Upper lobe of right lung (tissue), 1 donor: ENCODE measurements at regions not wholly inside any gene's neighbourhood (a gene's known extent, or its start where the extent isn't known, plus 50 kb on each side); places are given as distances from the start of the nearest gene placed in this dataset.

ENCODE experiments used
- ATAC-seq: fragments of 200-7000 bp; cut with Tn5 transposase; one replicate; pipeline ENCODE4 v1.9.1; 2020; ENCODE audit warnings: mild to moderate bottlenecking, moderate library complexity
- DNase-seq: peaks from one replicate; pipeline ENCODE4 v3.0.0-alpha.2; 2020
- H3K27ac ChIP-seq: fragments of 200-600 bp; one replicate; pipeline ENCODE4 v1.8.0; 2022
- H3K27me3 ChIP-seq: fragments of 200-600 bp; one replicate; pipeline ENCODE4 v1.8.0; 2022; ENCODE audit warnings: mild to moderate bottlenecking
- H3K36me3 ChIP-seq: fragments of 200-600 bp; one replicate; pipeline ENCODE4 v1.8.0; 2022
- H3K4me1 ChIP-seq: fragments of 200-600 bp; one replicate; pipeline ENCODE4 v1.8.0; 2022
- H3K4me3 ChIP-seq: fragments of 200-600 bp; one replicate; pipeline ENCODE4 v1.8.0; 2022; ENCODE audit warnings: mild to moderate bottlenecking
- H3K9me3 ChIP-seq: fragments of 200-600 bp; one replicate; pipeline ENCODE4 v1.8.0; 2022
- intact Hi-C: fragments of 100-400 bp; cut with DNase I; formaldehyde crosslinking; loops from one replicate; pipeline ENCODE4 v1.11.0; 2022
- TF ChIP-seq, protein P1 (sequence below): fragments of 200-600 bp; IDR thresholded peaks from one replicate; pipeline ENCODE4 v1.8.0; 2022; ENCODE audit warnings: antibody characterized with exemption
- donor health status: DM: no; HTN: yes; CAD: no; lungs with severe emphysema.

DNA sequence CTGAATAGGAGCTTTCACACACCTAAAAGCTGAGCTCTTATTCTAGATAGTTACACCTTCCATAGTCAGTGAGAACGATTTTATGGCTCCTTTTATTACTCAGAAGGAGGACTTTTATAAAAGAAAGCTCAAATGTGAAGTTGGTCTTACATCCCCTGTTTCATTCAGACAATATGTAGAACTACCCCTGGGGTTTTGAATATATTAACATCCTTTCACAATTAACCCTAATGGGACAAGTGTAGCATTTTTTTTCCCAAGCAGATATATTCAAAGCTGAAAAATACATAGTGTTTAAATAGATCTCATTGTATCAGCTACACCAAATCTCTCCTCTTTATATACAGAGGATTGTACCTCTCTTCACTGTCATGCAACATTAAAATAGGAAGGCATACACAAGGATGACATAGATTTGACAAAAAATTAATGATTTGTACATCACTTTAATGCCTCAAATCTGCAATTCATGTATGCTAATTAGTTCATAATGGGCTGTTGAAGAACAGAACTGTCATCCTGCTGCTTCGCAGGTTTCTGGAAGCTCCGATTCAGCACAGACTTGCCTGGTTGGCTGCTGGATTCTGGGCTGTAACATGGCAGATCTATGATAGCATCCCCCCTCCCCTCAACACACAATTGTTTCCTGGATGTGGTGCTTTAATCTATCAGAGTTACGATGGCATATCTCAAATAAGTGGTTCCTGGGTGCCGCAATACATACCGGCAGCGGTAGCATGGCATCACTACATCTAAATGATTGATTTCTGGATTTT, 129.7 kb upstream of the PARD3B start:
- H3K27ac ChIP-seq, result no peak overlapping the region
- H3K4me3 ChIP-seq, result no peak overlapping the region
- no peaks in the 10 kb centered on the region for H3K4me1 ChIP-seq
- no peaks in the 10 kb centered on the region for H3K36me3 ChIP-seq
- no peaks in the 10 kb centered on the region for H3K9me3 ChIP-seq
- TF ChIP-seq, protein P1, sequence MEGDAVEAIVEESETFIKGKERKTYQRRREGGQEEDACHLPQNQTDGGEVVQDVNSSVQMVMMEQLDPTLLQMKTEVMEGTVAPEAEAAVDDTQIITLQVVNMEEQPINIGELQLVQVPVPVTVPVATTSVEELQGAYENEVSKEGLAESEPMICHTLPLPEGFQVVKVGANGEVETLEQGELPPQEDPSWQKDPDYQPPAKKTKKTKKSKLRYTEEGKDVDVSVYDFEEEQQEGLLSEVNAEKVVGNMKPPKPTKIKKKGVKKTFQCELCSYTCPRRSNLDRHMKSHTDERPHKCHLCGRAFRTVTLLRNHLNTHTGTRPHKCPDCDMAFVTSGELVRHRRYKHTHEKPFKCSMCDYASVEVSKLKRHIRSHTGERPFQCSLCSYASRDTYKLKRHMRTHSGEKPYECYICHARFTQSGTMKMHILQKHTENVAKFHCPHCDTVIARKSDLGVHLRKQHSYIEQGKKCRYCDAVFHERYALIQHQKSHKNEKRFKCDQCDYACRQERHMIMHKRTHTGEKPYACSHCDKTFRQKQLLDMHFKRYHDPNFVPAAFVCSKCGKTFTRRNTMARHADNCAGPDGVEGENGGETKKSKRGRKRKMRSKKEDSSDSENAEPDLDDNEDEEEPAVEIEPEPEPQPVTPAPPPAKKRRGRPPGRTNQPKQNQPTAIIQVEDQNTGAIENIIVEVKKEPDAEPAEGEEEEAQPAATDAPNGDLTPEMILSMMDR, result no peak
- intact Hi-C loops, result no loop called here
- DNase-seq, result no peak
- no peak for ATAC-seq
- H3K27me3 ChIP-seq, result no peaks in the 10 kb centered on the region

DNA sequence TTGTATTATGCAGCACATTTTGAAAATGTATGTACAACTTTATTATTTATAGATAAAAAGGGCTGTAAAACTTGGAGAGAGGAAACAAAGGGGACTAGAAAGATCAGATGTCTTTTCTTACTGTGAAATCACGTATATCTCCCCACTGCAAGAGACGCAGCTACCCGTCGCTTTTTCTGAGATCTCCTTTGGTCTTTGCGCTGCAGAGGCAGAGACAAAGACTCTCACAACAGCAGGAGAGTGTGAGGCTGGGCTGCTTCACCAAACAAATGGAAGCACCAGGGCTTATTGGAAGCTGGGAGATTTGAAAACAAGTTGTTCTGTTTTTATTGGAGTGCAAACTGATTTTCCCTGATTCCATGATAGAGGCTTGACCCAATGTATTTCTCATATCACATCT, 129.0 kb upstream of the PARD3B start:
- intact Hi-C loops, result no loop called here
- Histone ChIP-seq H3K27me3 (no peaks in the 10 kb centered on the region), H3K36me3 (no peaks in the 10 kb centered on the region), H3K4me1 (no peaks in the 10 kb centered on the region), H3K27ac (no peak overlapping the region), H3K4me3 (no peak overlapping the region), H3K9me3 (no peaks in the 10 kb centered on the region)
- ATAC-seq, result no peak
- no peak for DNase-seq
- TF ChIP-seq, protein P1, result no peak

DNA sequence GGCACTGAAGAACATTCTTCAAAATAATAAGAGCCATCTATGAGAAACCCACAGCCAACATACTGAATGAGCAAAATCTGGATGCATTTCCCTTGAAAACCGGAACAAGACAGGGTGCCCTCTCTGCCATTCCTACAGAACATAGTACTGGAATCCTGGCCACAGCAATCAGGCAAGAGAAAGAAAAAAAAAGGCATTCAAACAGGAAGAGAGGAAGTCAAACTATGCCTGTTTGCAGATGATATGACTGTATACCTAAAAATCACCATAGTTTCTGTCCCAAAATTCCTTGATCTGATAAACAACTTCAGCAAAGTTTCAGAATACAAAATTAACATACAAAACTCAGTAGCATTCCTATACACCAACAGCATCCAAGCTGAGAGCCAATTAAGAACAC, 119.5 kb upstream of the PARD3B start:
- no peak for DNase-seq
- Histone ChIP-seq H3K36me3 (no peaks in the 10 kb centered on the region), H3K9me3 (no peaks in the 10 kb centered on the region), H3K4me1 (no peaks in the 10 kb centered on the region), H3K27ac (no peak overlapping the region), H3K27me3 (no peaks in the 10 kb centered on the region), H3K4me3 (no peak overlapping the region)
- no peak for ATAC-seq
- intact Hi-C loops, result no loop called here
- TF ChIP-seq, protein P1, result no peak

DNA sequence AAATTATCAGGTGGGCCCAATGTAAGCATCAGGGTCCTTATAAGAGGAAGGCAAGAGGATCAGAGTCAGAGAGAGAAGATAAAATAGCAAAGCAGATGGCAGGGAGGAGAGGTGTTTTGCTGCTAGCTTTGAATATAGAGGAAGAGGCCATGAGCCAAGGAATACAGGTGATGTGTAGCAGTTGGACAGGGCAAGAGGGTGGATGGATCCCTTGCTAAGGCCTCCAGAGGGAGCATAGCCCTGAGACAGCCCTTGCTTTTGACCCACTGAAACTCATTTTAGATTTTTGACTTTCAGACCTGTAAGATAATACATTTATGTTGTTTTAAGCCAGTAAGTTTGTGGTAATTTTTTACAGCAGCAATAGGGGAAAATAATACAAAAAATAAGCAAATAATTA, 116.6 kb upstream of the PARD3B start:
- DNase-seq (no peak), ATAC-seq (no peak)
- Histone ChIP-seq H3K27me3 (no peaks in the 10 kb centered on the region), H3K27ac (no peak overlapping the region), H3K9me3 (peaks cover 4% of the 10 kb centered on the region), H3K36me3 (no peaks in the 10 kb centered on the region), H3K4me1 (no peaks in the 10 kb centered on the region), H3K4me3 (no peak overlapping the region)
- TF ChIP-seq, protein P1, result no peak
- intact Hi-C loops, result no loop called here

DNA sequence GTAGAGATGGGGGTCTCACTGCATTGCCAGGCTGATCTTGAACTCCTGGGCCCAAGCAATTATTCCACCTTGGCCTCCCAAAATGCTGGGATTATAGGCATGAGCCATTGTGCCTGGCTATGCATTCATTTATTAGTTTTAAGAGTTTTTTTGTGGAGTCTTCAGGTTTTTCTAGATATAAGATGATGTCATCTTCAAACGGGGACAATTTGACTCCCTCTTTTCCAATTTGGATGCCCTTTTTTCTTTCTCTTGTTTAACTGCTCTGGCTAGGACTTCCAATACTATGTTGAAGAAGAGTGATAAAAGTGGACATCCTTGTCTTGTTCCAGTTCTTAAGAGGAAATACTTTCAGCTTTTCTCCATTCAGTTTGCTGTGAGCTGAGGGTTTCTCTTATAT, 113.7 kb upstream of the PARD3B start:
- no peaks in the 10 kb centered on the region for H3K36me3 ChIP-seq
- TF ChIP-seq, protein P1, result no peak
- ATAC-seq (no peak), DNase-seq (no peak)
- intact Hi-C loops, result no loop called here
- no peaks in the 10 kb centered on the region for H3K4me1 ChIP-seq
- H3K27ac ChIP-seq, result no peak overlapping the region
- no peaks in the 10 kb centered on the region for H3K27me3 ChIP-seq
- H3K4me3 ChIP-seq, result no peak overlapping the region
- peaks cover 4% of the 10 kb centered on the region for H3K9me3 ChIP-seq

DNA sequence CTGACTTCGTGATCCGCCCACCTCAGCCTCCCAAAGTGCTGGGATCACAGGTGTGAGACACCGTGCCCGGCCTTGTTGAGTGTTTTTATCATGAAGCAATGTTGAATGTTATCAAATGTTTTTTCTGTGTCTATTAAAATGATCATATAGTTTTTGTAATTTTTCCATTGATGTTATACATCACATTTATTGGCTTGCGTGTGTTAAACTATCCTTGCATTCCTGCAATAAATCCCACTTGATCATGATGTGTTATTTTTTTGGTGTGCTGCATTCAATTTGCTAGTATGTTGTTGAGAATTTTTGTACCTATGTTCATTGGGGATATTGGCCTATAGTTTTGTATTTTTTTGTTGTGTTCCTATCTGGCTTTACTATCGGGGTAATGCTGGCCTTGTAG, 113.1 kb upstream of the PARD3B start:
- Histone ChIP-seq H3K4me1 (no peaks in the 10 kb centered on the region), H3K27me3 (no peaks in the 10 kb centered on the region), H3K4me3 (no peak overlapping the region), H3K36me3 (no peaks in the 10 kb centered on the region), H3K9me3 (peaks cover 4% of the 10 kb centered on the region), H3K27ac (no peak overlapping the region)
- no peak for ATAC-seq
- intact Hi-C loops, result no loop called here
- DNase-seq, result no peak
- TF ChIP-seq, protein P1, result no peak
